Peyer's patch (tissue), 4 donors: ENCODE measurements at regions not wholly inside any gene's neighbourhood (a gene's known extent, or its start where the extent isn't known, plus 50 kb on each side); places are given as distances from the start of the nearest gene placed in this dataset.

Source experiments
- POLR2A ChIP-seq, 2 donors: fragments of 450-650 bp; IDR thresholded peaks; one replicate each; pipeline ENCODE4 v1.5.1; 2017; ENCODE audit warnings: antibody characterized with exemption in 2 of 2, mild to moderate bottlenecking in 2 of 2, moderate library complexity in 2 of 2
- TF ChIP-seq, protein P1 (sequence below), 6 experiments: fragments of 450-650 bp in 4 of 6; fragments of 200-600 bp in 2 of 6; sonication (generic) in 1 of 6; IDR thresholded peaks; one replicate each; pipeline ENCODE4 v1.5.1; 2017 to 2019; ENCODE audit warnings: antibody characterized with exemption in 6 of 6, mild to moderate bottlenecking in 3 of 6, moderate library complexity in 1 of 6

DNA sequence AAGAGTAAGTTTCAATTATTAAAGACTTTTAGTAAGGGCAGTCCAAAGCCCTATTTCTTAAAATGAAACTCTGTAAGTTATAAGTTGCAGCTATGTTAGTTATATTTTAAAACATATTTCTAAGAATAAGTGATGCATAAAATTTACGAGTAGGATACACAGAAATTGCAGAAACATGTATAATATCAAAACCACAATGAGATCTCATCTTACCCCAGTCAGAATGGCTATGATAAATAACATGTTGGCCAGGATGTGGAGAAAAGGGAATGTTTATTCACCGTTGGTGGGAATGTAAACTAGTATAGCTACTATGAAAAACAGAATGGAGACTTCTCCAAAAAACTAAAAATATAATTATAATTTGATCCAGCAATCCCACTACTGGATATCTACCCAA, 201.2 kb downstream of the CBLN2 start:
- TF ChIP-seq, protein P1, sequence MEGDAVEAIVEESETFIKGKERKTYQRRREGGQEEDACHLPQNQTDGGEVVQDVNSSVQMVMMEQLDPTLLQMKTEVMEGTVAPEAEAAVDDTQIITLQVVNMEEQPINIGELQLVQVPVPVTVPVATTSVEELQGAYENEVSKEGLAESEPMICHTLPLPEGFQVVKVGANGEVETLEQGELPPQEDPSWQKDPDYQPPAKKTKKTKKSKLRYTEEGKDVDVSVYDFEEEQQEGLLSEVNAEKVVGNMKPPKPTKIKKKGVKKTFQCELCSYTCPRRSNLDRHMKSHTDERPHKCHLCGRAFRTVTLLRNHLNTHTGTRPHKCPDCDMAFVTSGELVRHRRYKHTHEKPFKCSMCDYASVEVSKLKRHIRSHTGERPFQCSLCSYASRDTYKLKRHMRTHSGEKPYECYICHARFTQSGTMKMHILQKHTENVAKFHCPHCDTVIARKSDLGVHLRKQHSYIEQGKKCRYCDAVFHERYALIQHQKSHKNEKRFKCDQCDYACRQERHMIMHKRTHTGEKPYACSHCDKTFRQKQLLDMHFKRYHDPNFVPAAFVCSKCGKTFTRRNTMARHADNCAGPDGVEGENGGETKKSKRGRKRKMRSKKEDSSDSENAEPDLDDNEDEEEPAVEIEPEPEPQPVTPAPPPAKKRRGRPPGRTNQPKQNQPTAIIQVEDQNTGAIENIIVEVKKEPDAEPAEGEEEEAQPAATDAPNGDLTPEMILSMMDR (IDR thresholded peaks at IDR 0.05): no peak
- TF ChIP-seq POLR2A (IDR thresholded peaks at IDR 0.05): no peak
